Lung (tissue), 11 donors: ENCODE measurements at regions not wholly inside any gene's neighbourhood (a gene's known extent, or its start where the extent isn't known, plus 50 kb on each side); places are given as distances from the start of the nearest gene placed in this dataset.
A peak's percentile ranks its signal among the peaks of the same experiment; 100 is the strongest.

Source experiments
- ATAC-seq: fragments of 200-7000 bp; cut with Tn5 transposase; one replicate; pipeline ENCODE4 v1.9.1; 2020; ENCODE audit warnings: moderate number of reproducible peaks; ENCODE audit not compliant: insufficient read depth, low FRiP score
- DNase-seq, 3 donors: peaks; one replicate each; pipeline ENCODE4 v3.0.0-alpha.2; 2013 to 2017
- H3K27ac ChIP-seq, 2 donors: one replicate each; pipeline ENCODE4 v1.5.1; 2013; ENCODE audit warnings: mild to moderate bottlenecking in 2 of 2, moderate library complexity in 2 of 2, control low read depth in 1 of 2, inconsistent platforms in 1 of 2, low read depth in 1 of 2, low read length in 1 of 2
- H3K27me3 ChIP-seq, 3 donors: one replicate each; pipeline ENCODE4 v1.5.1; 2013; ENCODE audit warnings: low read length in 2 of 3; ENCODE audit not compliant: control insufficient read depth in 3 of 3, insufficient read depth in 3 of 3
- H3K36me3 ChIP-seq, 4 donors: one replicate each; pipeline ENCODE4 v1.5.1; 2013; ENCODE audit warnings: low read length in 4 of 4, mild to moderate bottlenecking in 1 of 4, moderate library complexity in 1 of 4; ENCODE audit not compliant: control insufficient read depth in 4 of 4, insufficient read depth in 4 of 4
- H3K4me1 ChIP-seq, 5 donors: one replicate each; pipeline ENCODE4 v1.5.1; 2013; ENCODE audit warnings: low read length in 5 of 5, mild to moderate bottlenecking in 2 of 5, moderate library complexity in 1 of 5; ENCODE audit not compliant: control insufficient read depth in 5 of 5, insufficient read depth in 5 of 5
- H3K4me3 ChIP-seq: one replicate; pipeline ENCODE4 v1.5.1; 2013; ENCODE audit warnings: mild to moderate bottlenecking, control low read depth, moderate library complexity
- H3K9ac ChIP-seq, 2 donors: one replicate each; pipeline ENCODE4 v1.5.1; 2013; ENCODE audit warnings: low read length in 2 of 2, control low read depth in 1 of 2; ENCODE audit not compliant: insufficient read depth in 1 of 2
- H3K9me3 ChIP-seq, 4 donors: one replicate each; pipeline ENCODE4 v1.5.1; 2013; ENCODE audit warnings: low read length in 3 of 4, mild to moderate bottlenecking in 1 of 4, moderate library complexity in 1 of 4; ENCODE audit not compliant: control insufficient read depth in 4 of 4, insufficient read depth in 3 of 4
- WGBS, 2 donors: extraction: QIAGEN DNeasy Blood & Tissue Kit; methylation state at CpG; one replicate each; pipeline ENCODE4 v1.1.7; 2013; 5-methylcytosine and 5-hydroxymethylcytosine counted together
- TF ChIP-seq, protein P1 (sequence below): IDR thresholded peaks from 2 replicates; pipeline ENCODE4 v1.5.1; 2012; ENCODE audit warnings: mild to moderate bottlenecking; ENCODE audit errors: control extremely low read depth, extremely low read depth
- donor health status: control.
- donor health status: control.
- donor health status: Bipolar disorder and iron deficiency.
- donor health status: healthy.
- donor health status: DM: yes; HTN: yes; CAD: no.

GRCh38 chr5:57055731-57056130, 103.8 kb upstream of the MIER3 start:
- no peaks in the 10 kb centered on the region for H3K4me1 ChIP-seq
- TF ChIP-seq, protein P1, sequence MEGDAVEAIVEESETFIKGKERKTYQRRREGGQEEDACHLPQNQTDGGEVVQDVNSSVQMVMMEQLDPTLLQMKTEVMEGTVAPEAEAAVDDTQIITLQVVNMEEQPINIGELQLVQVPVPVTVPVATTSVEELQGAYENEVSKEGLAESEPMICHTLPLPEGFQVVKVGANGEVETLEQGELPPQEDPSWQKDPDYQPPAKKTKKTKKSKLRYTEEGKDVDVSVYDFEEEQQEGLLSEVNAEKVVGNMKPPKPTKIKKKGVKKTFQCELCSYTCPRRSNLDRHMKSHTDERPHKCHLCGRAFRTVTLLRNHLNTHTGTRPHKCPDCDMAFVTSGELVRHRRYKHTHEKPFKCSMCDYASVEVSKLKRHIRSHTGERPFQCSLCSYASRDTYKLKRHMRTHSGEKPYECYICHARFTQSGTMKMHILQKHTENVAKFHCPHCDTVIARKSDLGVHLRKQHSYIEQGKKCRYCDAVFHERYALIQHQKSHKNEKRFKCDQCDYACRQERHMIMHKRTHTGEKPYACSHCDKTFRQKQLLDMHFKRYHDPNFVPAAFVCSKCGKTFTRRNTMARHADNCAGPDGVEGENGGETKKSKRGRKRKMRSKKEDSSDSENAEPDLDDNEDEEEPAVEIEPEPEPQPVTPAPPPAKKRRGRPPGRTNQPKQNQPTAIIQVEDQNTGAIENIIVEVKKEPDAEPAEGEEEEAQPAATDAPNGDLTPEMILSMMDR = no peak
- DNase-seq (no peak), ATAC-seq (no peak)
- no peak overlapping the region for H3K9ac ChIP-seq
- H3K4me3 ChIP-seq = no peak overlapping the region
- WGBS, 2 donors = 55 to 87% methylated on average over 1 of the region's 1 CpG
- H3K9me3 ChIP-seq = no peaks in the 10 kb centered on the region
- no peaks in the 10 kb centered on the region for H3K27me3 ChIP-seq
- H3K36me3 ChIP-seq = no peaks in the 10 kb centered on the region
- no peak overlapping the region for H3K27ac ChIP-seq

DNA sequence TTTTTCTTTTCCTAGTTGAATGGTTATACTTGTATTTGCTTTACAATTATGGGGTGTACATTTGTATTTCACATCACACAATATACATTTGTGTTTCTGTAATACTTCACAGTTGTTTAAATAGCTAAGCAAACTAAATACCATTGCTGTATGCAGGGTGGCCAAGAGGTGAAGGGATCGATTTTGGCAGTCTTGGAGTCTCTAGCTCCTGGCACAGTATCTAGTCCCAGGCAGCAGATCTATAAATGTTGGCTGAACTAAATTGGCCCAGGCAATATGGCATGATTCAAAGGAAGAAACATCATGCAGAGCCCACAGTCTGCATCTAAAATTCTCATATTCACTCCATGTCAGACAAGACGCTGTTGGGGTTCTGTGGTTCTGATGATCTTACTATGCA, 110.1 kb upstream of the GPBP1 start:
- Histone ChIP-seq H3K4me3 (no peak overlapping the region), H3K4me1 (no peaks in the 10 kb centered on the region), H3K27me3 (no peaks in the 10 kb centered on the region), H3K9me3 (no peaks in the 10 kb centered on the region), H3K36me3 (no peaks in the 10 kb centered on the region), H3K9ac (no peak overlapping the region), H3K27ac (no peak overlapping the region)
- TF ChIP-seq, protein P1 = no peak
- no peak for ATAC-seq
- DNase-seq = no peak
- WGBS, 2 donors = 79 to 96% methylated on average over 2 of the region's 2 CpGs

- Histone ChIP-seq H3K36me3 (no peaks in the 10 kb centered on the region), H3K4me3 (no peak overlapping the region), H3K27ac (no peak overlapping the region), H3K27me3 (no peaks in the 10 kb centered on the region), H3K9ac (no peak overlapping the region), H3K4me1 (no peaks in the 10 kb centered on the region), H3K9me3 (peaks cover 0 to 2% (median 0%) of the 10 kb centered on the region in 4 donors)
- TF ChIP-seq, protein P1 = no peak
- ATAC-seq (no peak), DNase-seq (no peak)
- WGBS, 2 donors = 82 to 89% methylated on average over 6 of the region's 6 CpGs
Observed at GRCh38 chr5:57066924-57067596, 106.8 kb upstream of the GPBP1 start.

GRCh38 chr5:57067597-57067924, 106.3 kb upstream of the GPBP1 start:
- H3K36me3 ChIP-seq = no peaks in the 10 kb centered on the region
- ATAC-seq = no peak
- TF ChIP-seq, protein P1 = no peak

More at GRCh38 chr5:57067597-57067924, 106.3 kb upstream of the GPBP1 start:
- DNase-seq = peak in 1 of 3 donors; percentile 1
- H3K9me3 ChIP-seq = peaks cover 0 to 2% (median 0%) of the 10 kb centered on the region in 4 donors
- no peak overlapping the region for H3K9ac ChIP-seq
- no peak overlapping the region for H3K4me3 ChIP-seq
- no peaks in the 10 kb centered on the region for H3K4me1 ChIP-seq
- no peaks in the 10 kb centered on the region for H3K27me3 ChIP-seq
- no peak overlapping the region for H3K27ac ChIP-seq
